Right renal cortex interstitium (tissue), 3 donors: ENCODE measurements at regions not wholly inside any gene's neighbourhood (a gene's known extent, or its start where the extent isn't known, plus 50 kb on each side); places are given as distances from the start of the nearest gene placed in this dataset.

Source experiments
- DNase-seq, 3 donors: peaks; one replicate each; pipeline ENCODE4 v3.0.0-alpha.2; 2013; ENCODE audit warnings: low read depth in 3 of 3, low spot score in 2 of 3

- DNase-seq: no peak
Measured at GRCh38 chr5:165521816-165522610, 2016.6 kb downstream of the MAT2B start.

- no peak for DNase-seq
Measured at GRCh38 chr5:165525271-165525670, 2019.9 kb downstream of the MAT2B start.

DNA sequence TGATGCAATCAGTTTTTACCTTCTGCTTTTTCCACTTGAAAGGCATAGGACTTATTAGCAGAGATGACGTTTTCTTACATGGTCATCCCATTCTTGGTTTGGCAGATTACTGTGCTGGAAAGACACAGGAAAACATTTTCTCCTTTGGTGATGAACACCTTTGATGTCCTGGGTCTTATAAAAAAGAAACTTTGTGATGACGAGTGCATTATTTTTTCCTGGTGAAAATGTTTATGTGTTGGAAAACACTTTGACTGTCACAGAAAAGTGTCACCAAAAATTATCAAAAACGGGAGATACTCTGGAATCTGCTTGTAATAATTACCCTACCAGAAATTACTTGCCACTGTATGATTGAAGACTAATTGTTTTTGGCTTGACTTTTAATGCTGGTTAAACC lies 2020.9 kb downstream of the MAT2B start:
- DNase-seq: no peak

GRCh38 chr5:165527577-165527976 lies 2022.2 kb downstream of the MAT2B start:
- DNase-seq: no peak

DNA sequence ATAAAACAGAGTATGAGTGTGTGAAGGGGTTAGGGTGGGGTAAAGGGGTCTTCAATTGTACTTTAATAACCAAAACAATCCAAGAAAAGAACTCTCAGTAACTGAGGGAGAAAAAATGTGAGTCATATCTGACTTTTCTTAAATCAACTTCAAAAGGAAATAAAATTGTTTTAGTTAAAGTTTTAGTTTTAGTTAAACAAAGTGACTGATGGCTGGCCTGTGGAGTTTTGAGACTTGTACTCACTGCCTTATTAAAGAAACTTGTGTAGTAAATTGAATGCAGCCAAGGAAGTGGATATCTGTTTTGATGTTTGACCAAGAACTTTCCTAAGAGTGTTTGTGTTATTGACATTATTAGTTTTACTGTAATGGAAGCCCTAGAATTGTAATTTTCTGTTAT lies 2032.6 kb downstream of the MAT2B start:
- DNase-seq: no peak

DNA sequence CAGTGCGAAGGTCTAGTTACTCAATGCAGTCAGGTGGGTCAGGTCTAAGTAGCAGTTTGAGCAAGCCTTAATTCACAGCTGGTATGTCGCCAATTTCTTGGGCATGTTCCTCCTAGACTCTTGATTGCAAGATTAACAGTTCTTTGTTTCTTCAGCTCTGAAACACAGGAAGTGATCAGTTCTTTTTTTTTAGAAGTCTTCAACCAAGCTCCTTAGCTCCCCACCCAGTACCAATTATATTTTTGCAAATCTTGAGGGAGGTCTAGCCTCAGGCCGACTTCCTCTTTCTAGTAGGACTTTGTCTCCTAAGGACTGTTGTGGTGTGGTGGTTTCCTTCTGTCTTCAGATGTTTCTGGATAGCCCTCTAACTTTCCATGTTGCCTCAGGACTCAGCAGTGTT lies 2054.2 kb downstream of the MAT2B start:
- DNase-seq: no peak

DNA sequence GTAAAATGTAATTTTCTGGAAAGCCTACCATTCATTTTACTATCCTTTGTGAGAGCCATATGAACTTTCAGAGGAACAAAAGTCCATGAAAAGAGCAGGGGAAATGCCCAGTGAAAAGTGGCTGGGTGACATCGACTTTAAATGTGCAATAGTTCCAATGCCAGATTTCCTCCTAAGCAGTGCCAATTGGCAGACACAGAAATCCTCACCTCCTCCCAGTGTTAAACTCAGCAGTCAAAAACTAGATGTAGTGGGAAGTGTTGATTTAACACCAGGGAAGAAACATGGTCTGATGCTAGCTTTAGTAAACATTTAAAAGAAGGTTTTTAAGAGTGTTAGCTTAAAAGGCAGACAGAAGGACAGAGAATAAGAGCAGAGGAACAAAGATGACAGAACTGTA lies 2055.2 kb downstream of the MAT2B start:
- DNase-seq: no peak

DNA sequence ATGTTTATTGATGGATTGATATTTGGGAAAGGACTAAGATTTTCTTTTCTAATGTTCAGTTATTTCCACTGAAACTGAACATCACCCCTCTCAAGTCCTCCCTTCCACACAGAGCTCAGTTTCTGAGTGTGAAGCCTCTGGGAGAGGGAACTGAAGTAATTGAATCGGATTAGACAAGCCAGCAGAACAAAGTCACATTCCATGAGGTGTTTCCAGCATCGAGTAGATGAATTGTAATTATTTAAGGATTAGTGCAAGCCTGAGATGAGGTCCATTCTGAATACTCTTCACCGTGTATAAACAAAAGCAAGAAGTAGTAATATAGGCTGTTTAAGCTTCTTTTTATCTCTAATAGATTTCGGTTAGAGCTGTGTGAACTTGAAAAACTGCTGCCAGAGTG lies 2060.5 kb downstream of the MAT2B start:
- no peak for DNase-seq

- no peak for DNase-seq
Measured at GRCh38 chr5:165569551-165569950, 2064.1 kb downstream of the MAT2B start.

DNA sequence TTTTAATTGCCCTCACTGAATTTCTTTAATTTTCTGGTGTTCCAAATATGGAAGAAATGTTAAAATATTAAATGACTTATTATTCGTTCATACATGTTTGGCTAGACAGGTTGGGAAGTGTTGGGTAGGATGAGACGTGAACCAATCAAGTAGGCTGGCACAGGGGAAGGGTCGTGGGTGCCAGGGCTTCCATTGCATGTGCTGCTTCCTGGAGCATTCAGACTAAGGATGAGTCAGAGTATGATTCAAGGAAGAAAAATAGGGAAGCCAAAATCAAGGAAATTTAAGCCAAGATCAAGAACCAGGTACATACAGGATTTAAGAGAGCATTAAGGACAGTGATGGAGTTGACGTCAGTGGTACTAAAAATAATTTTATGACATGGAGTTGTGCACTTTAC lies 2068.0 kb downstream of the MAT2B start:
- DNase-seq: no peak

GRCh38 chr5:165574100-165574499 lies 2068.7 kb downstream of the MAT2B start:
- DNase-seq: no peak

DNA sequence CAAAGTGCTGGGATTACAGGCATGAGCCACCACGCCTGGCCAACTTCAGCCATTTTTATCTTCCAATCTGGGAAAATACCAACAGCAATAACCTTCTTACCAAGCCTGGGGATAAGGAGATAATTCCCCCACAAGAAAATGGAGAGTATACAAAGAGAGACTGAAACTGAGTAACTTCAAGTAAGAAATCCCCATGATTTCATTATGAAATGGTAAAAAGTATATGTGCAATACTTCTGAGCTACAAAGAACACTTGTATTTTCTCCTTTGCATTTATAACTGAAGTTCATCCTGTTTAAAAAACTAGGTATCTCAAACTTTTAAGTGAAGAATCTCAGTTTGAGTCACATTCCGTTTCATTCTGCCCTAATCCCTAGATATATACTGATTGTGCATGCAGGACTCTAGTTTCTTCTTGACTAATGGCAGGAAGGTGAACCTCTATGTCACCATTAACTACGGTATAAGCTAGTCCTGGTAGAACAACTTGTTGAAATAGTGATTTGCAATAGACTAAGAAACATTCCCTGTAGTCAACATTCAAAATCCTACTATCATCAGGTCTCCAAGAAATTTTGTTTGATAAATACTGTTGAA lies 2071.4 kb downstream of the MAT2B start:
- no peak for DNase-seq

- DNase-seq: no peak
Measured at GRCh38 chr5:165579911-165580310, 2074.5 kb downstream of the MAT2B start.

DNA sequence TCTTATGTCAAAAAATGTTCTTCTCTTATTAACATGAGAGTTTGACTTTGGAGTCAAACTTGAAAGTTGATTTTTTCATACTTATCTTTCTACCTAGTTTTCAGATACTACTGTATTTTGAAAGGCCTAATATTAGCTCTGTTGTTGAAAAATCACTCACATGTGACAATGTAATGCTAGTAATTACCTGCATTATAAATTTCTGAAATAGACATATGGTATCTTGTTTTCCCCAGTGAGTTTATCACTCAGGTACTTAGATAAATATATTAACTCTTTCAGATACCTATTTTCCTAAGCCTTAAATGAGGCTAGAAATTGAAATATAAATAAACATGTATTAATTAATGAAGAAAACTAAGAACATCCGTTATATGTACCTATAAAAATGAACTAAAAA lies 2089.3 kb downstream of the MAT2B start:
- no peak for DNase-seq

DNA sequence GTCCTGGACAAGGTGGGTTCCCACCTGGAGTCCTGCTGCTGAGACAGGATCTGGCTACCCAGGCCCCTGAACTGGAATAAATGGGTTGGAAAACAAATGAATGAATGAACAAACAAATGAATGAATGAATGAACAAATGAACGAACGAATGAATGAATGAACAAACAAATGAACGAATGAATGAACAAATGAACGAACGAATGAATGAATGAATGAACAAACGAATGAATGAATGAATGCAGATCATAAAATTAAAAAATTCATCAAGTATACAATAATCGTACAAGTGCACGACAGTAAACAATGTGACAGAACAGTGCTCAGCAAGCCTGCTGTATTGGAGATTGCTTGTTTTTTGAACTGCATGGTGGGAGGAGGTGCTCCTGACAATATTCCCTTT lies 2097.1 kb downstream of the MAT2B start:
- DNase-seq: no peak

- DNase-seq: no peak
Measured at GRCh38 chr5:165607026-165607425, 2101.6 kb downstream of the MAT2B start.

DNA sequence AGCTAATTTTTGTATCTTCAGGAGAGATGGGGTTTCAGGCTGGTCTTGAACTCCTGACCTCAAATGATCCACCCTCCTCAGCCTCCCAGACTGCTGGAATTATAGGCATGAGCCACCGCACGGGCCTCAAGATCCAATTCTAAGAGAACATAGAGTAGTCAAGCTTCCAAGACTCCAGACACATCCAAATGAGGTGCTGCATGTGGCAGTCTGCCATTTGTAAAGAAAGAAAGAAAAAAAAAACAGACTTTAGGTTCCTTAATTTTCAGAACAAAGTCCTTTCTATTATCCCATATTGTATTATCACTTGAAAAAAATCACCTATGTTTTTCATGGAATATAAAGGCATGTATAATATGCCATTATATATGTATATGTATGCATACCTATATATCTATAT lies 2104.5 kb downstream of the MAT2B start:
- no peak for DNase-seq

DNA sequence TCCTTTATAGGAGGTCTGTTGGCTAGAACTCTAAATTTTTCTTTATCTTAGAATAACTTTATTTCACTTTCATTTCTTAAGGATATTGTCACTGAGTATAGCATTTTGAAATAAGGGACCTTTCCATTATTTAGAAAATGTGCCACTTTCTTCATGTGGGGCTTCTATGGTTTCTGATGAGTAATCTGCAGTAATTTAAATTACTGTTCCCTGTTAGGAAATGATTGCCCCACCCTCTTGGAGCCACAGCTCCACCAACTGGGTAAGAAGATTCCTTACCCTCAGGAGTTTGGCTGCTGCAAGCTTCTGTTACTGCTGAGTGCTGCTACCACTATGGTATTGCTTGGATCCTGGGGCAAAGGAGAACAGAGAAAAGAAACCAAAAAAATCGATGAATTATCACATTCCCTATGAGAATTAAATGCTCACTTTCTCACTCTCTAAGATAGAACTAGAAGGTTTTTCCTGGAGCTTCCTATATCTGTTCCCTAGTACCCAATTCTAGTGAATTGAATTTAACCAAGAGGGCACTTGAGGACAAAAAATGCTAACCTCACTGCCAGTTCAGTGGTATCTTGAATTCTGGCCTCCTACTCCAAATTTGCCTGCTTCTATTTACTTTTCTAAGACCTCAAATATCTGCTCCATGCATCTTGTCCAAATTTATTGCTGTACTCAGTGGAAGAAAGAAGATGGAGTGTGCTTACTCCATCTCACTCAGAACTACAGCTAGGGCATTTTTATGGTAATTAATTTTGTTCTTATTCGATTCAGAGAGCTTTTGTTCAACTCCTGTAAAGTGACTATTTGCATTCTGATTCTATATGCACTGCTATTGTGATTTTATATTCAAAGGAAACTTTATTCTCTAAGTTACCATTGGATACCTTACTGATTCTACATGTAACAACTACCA lies 2111.3 kb downstream of the MAT2B start:
- DNase-seq: no peak

GRCh38 chr5:165617491-165617890 lies 2112.1 kb downstream of the MAT2B start:
- DNase-seq: no peak

DNA sequence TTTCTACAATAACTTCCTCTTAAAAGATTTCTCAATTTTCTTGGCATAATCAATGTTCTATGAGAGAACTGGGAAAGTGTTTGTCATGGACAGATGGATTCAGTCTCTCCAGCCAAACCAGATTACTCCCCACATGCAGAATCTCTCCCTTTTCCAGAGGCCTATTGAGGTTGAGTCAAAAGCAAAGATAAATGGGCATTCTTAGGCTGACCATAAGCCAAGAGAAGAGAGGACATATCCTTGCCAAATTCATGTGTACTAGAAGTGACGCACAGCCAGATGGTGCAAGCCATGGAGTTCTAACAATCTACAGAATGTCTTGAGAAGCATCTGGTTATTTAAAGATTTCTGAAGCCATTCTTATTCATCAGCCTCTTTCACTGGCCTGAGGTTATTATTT lies 2115.0 kb downstream of the MAT2B start:
- DNase-seq: no peak

- DNase-seq: no peak
Measured at GRCh38 chr5:165622864-165623536, 2117.6 kb downstream of the MAT2B start.
